HCT116 (cell line): ENCODE measurements at regions not wholly inside any gene's neighbourhood (a gene's known extent, or its start where the extent isn't known, plus 50 kb on each side); places are given as distances from the start of the nearest gene placed in this dataset.

Experiments used
- ATAC-seq: fragments of 200-7000 bp; cut with Tn5 transposase; 2 replicates; pipeline ENCODE4 v1.9.1; 2020; ENCODE audit warnings: mild to moderate bottlenecking, moderate library complexity
- BruUV-seq: library from RNA; stranded (reverse); fragments of 400-500 nt; replicated peaks from 2 replicates; lab custom pipeline; 2021; lab: Mats Ljungman, UMichigan
- CTCF ChIA-PET: fragments of 300-600 bp; sonication (Branson Sonifier 250); formaldehyde crosslinking; loops from one replicate; lab custom pipeline; 2021; ENCODE audit warnings: antibody characterized with exemption; lab: Charles Lee
- POLR2A ChIA-PET: fragments of 300-600, 350-600 bp; sonication (Branson Sonifier 250); formaldehyde crosslinking; loops from one replicate; lab custom pipeline; 2021; ENCODE audit warnings: antibody characterized with exemption; lab: Charles Lee
- RAD21 ChIA-PET, 2 experiments: fragments of 300-600 bp; sonication (Branson Sonifier 250); formaldehyde crosslinking; loops; one replicate each; lab custom pipeline; 2023; ENCODE audit warnings: low total read pairs in 2 of 2; ENCODE audit not compliant: uncharacterized antibody in 2 of 2, unreplicated experiment in 2 of 2, low non-redundant PET in 1 of 2; lab: Charles Lee
- DNase-seq: peaks from one replicate; pipeline ENCODE4 v3.0.0-alpha.2; 2010; ENCODE audit warnings: low read depth, low spot score
- H2AFZ ChIP-seq: fragments of 200-600 bp; shearing (Covaris generic), sonication (generic); 2 replicates; pipeline ENCODE4 v1.6.1; 2017; ENCODE audit warnings: low read depth, mixed run types, mixed read lengths, antibody characterized with exemption, low read length; ENCODE audit not compliant: poor library complexity, severe bottlenecking
- H3K27ac ChIP-seq: 2 replicates; pipeline ENCODE4 v1.5.1; 2012; ENCODE audit warnings: low read depth, low read length
- H3K27me3 ChIP-seq: fragments of 200-600 bp; sonication (generic); 2 replicates; pipeline ENCODE4 v1.6.1; 2016; ENCODE audit warnings: mixed run types, low read length, mixed read lengths; ENCODE audit not compliant: insufficient read depth
- H3K36me3 ChIP-seq, 2 experiments: fragments of 200-500 bp in 1 of 2; fragments of 200-600 bp in 1 of 2; sonication (Bioruptor generic) in 1 of 2; sonication (generic) in 1 of 2; 2 replicates each; pipeline versions ENCODE4 v1.5.1 to v1.6.1; 2014 to 2016; ENCODE audit warnings: low read length in 2 of 2, inconsistent platforms in 1 of 2, mixed read lengths in 1 of 2, mixed run types in 1 of 2; ENCODE audit not compliant: insufficient read depth in 2 of 2, control insufficient read depth in 1 of 2
- H3K4me1 ChIP-seq, 2 experiments: fragments of 200-600 bp in 1 of 2; sonication (generic) in 1 of 2; 2 replicates each; pipeline versions ENCODE4 v1.5.1 to v1.6.1; 2012 to 2017; ENCODE audit warnings: low read length in 2 of 2, inconsistent platforms in 1 of 2, mild to moderate bottlenecking in 1 of 2, mixed read lengths in 1 of 2, mixed run types in 1 of 2, moderate library complexity in 1 of 2; ENCODE audit not compliant: insufficient read depth in 2 of 2, control insufficient read depth in 1 of 2
- H3K4me2 ChIP-seq: fragments of 200-600 bp; sonication (generic); 2 replicates; pipeline ENCODE4 v1.6.1; 2017; ENCODE audit warnings: mixed run types, low read length, mixed read lengths
- H3K4me3 ChIP-seq, 2 experiments: fragments of 200-600 bp in 1 of 2; sonication (generic) in 1 of 2; replicated peaks in 1 of 2; 2 replicates each; pipeline ENCODE4 v1.5.1; 2011 to 2016; ENCODE audit warnings: low read length in 2 of 2, control low read depth in 1 of 2, low read depth in 1 of 2, mild to moderate bottlenecking in 1 of 2, mixed read lengths in 1 of 2, mixed run types in 1 of 2
- H3K79me2 ChIP-seq: fragments of 200-600 bp; sonication (generic); 2 replicates; pipeline ENCODE4 v1.6.1; 2017; ENCODE audit warnings: mild to moderate bottlenecking, mixed run types, low read length, moderate library complexity, mixed read lengths; ENCODE audit not compliant: insufficient read depth
- H3K9ac ChIP-seq: fragments of 200-600 bp; sonication (generic); 2 replicates; pipeline ENCODE4 v1.6.1; 2016; ENCODE audit warnings: low read length, mixed read lengths
- H3K9me2 ChIP-seq: fragments of 200-600 bp; sonication (generic), shearing (Covaris generic); 2 replicates; pipeline ENCODE4 v1.6.1; 2017; ENCODE audit warnings: mixed run types, mild to moderate bottlenecking, moderate library complexity; ENCODE audit not compliant: insufficient read depth
- H3K9me3 ChIP-seq, 2 experiments: fragments of 200-500 bp in 1 of 2; fragments of 200-600 bp in 1 of 2; sonication (Bioruptor generic) in 1 of 2; sonication (generic) in 1 of 2; 2 replicates each; pipeline ENCODE4 v1.6.1; 2014 to 2017; ENCODE audit warnings: low read length in 2 of 2, mixed read lengths in 2 of 2, inconsistent platforms in 1 of 2, low read depth in 1 of 2, mild to moderate bottlenecking in 1 of 2, mixed run types in 1 of 2, moderate library complexity in 1 of 2; ENCODE audit not compliant: control insufficient read depth in 1 of 2, insufficient read depth in 1 of 2
- H4K20me1 ChIP-seq: fragments of 200-600 bp; sonication (generic), shearing (Covaris generic); 2 replicates; pipeline ENCODE4 v1.6.1; 2017; ENCODE audit warnings: mixed run types, mild to moderate bottlenecking, moderate library complexity; ENCODE audit not compliant: insufficient read depth
- CBX3 ChIP-seq: IDR thresholded peaks from 2 replicates; pipeline ENCODE4 v1.6.1; 2012; ENCODE audit warnings: low read depth
- CEBPB ChIP-seq: IDR thresholded peaks from 2 replicates; pipeline ENCODE4 v1.6.1; 2012; ENCODE audit warnings: low read depth
- JUND ChIP-seq: IDR thresholded peaks from 2 replicates; pipeline ENCODE4 v1.6.1; 2012
- POLR2A ChIP-seq: IDR thresholded peaks from 2 replicates; pipeline ENCODE4 v1.7.0; 2011; ENCODE audit warnings: borderline replicate concordance; ENCODE audit not compliant: insufficient read depth, insufficient read length; ENCODE audit errors: extremely low read depth
- RAD21 ChIP-seq: IDR thresholded peaks from 2 replicates; pipeline ENCODE4 v1.6.1; 2012; ENCODE audit warnings: low read depth, mild to moderate bottlenecking
- SP1 ChIP-seq: IDR thresholded peaks from 2 replicates; pipeline ENCODE4 v1.6.1; 2012; ENCODE audit warnings: low read depth
- SRF ChIP-seq: IDR thresholded peaks from 2 replicates; pipeline ENCODE4 v1.6.1; 2012; ENCODE audit warnings: low read depth
- TCF7L2 ChIP-seq: IDR thresholded peaks from 2 replicates; pipeline ENCODE4 v1.7.0; 2011; ENCODE audit warnings: borderline replicate concordance, inconsistent platforms; ENCODE audit not compliant: insufficient read depth, insufficient read length; ENCODE audit errors: extremely low read depth
- ZBTB33 ChIP-seq: IDR thresholded peaks from 2 replicates; pipeline ENCODE4 v1.6.1; 2011; ENCODE audit warnings: mild to moderate bottlenecking, low read length, moderate library complexity; ENCODE audit not compliant: insufficient replicate concordance; ENCODE audit errors: extremely low read depth
- intact Hi-C: fragments of 100-400 bp; cut with micrococcal nuclease; formaldehyde crosslinking; loops from 2 replicates; pipeline ENCODE4 v1.10.0; 2022

DNA sequence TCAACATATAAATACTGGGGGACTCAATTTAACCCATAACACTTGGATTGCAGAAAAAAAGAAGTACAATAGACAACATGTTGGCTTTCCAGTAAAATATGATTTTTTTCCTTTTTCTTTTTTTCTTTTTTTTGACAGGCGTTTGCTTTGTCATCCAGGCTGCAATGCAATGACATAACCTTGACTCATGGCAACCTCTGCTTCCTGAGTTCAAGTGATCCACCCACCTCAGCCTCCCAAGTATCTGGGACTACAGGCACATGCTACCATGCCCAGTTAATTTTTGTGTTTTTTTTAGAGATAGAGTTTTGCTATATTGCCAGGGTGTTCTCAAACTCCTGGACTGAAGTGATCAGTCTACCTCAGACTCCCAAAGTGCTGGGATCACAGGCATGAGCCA, 1512.0 kb upstream of the PRMT6 start:
- no peak for ATAC-seq
- CTCF ChIA-PET: no interaction called here
- H3K4me2 ChIP-seq: no peak overlapping the region

GRCh38 chr1:105556266-105556665, 1500.2 kb upstream of the PRMT6 start:
- no peak for DNase-seq
- H3K4me1 ChIP-seq: no peaks in the 10 kb centered on the region
- RAD21 ChIA-PET: no interaction called here
- no peak for TF ChIP-seq ZBTB33
- TF ChIP-seq SP1: no peak
- no peak for TF ChIP-seq CBX3
- no peak for TF ChIP-seq POLR2A
- TF ChIP-seq JUND: no peak
- no peak for TF ChIP-seq TCF7L2
- TF ChIP-seq CEBPB: no peak
- TF ChIP-seq RAD21: no peak
- TF ChIP-seq, all 23 proteins: peak for 0
- CTCF ChIA-PET: no interaction called here
- H3K27ac ChIP-seq: no peak overlapping the region
- no peaks in the 10 kb centered on the region for H3K27me3 ChIP-seq
- no peak overlapping the region for H2AFZ ChIP-seq
- intact Hi-C loops: no loop called here
- BruUV-seq: no TSS peak
- ATAC-seq: no peak
- POLR2A ChIA-PET: no interaction called here
- H3K36me3 ChIP-seq: no peaks in the 10 kb centered on the region
- H4K20me1 ChIP-seq: no peaks in the 10 kb centered on the region
- no peak overlapping the region for H3K9ac ChIP-seq
- peaks cover 3 to 20% of the 10 kb centered on the region in 2 experiments; a peak in 2 of 4 replicates for H3K9me3 ChIP-seq
- H3K9me2 ChIP-seq: no peaks in the 10 kb centered on the region
- H3K79me2 ChIP-seq: no peaks in the 10 kb centered on the region
- no peak overlapping the region for H3K4me3 ChIP-seq
- no peak overlapping the region for H3K4me2 ChIP-seq

More for the DNA sequence above, 1512.0 kb upstream of the PRMT6 start:
- Histone ChIP-seq H3K9me2 (no peaks in the 10 kb centered on the region), H3K9ac (no peak overlapping the region), H3K27me3 (no peaks in the 10 kb centered on the region), H3K79me2 (no peaks in the 10 kb centered on the region), H2AFZ (no peak overlapping the region), H3K4me1 (no peaks in the 10 kb centered on the region), H3K27ac (no peak overlapping the region), H3K9me3 (peaks cover 1 to 25% of the 10 kb centered on the region in 2 experiments; a peak in 2 of 4 replicates), H3K4me3 (no peak overlapping the region), H3K36me3 (no peaks in the 10 kb centered on the region), H4K20me1 (no peaks in the 10 kb centered on the region; the same call in 1 of the 2 replicates)
- POLR2A ChIA-PET: no interaction called here
- TF ChIP-seq SRF (no peak), ZBTB33 (no peak), CEBPB (no peak)
- intact Hi-C loops: no loop called here
- no TSS peak for BruUV-seq
- DNase-seq: no peak
- RAD21 ChIA-PET: no interaction called here
